Epithelial cell of esophagus (primary cell): ENCODE measurements at regions not wholly inside any gene's neighbourhood (a gene's known extent, or its start where the extent isn't known, plus 50 kb on each side); places are given as distances from the start of the nearest gene placed in this dataset.
"Not testable (repeated sequence)": the region's sequence is repeated elsewhere in the genome, so short reads cannot be mapped to it uniquely, and the experiment has no call there.

ENCODE experiments used
- DNase-seq: peaks from one replicate; pipeline ENCODE4 v3.0.0; 2010; ENCODE audit warnings: low read depth
- H3K4me3 ChIP-seq: 2 replicates; pipeline ENCODE4 v1.5.1; 2011; ENCODE audit warnings: mild to moderate bottlenecking, low read length, control low read depth
- CTCF ChIP-seq: IDR thresholded peaks from 2 replicates; pipeline ENCODE4 v1.5.1; 2011; ENCODE audit warnings: low read depth, mild to moderate bottlenecking, low read length, control low read depth, inconsistent platforms; ENCODE audit not compliant: insufficient read depth; ENCODE audit errors: missing control alignments

- peak; percentile 84 for DNase-seq
- TF ChIP-seq CTCF: peak; percentile 76
- no peak overlapping the region for H3K4me3 ChIP-seq
These were observed 118.1 kb downstream of the ZNF365 start for GRCh38 chr10:62492012-62492869.

GRCh38 chr10:62492870-62493180 is 118.7 kb downstream of the ZNF365 start:
- no peak overlapping the region for H3K4me3 ChIP-seq
- no peak for TF ChIP-seq CTCF
- DNase-seq: no peak

GRCh38 chr10:62496925-62497324 is 122.8 kb downstream of the ZNF365 start:
- TF ChIP-seq CTCF: no peak
- H3K4me3 ChIP-seq: no peak overlapping the region
- DNase-seq: no peak

GRCh38 chr10:62498271-62498670 is 124.1 kb downstream of the ZNF365 start:
- no peak overlapping the region for H3K4me3 ChIP-seq
- DNase-seq: peak; percentile 33
- TF ChIP-seq CTCF: no peak

GRCh38 chr10:62500116-62500515 is 125.9 kb downstream of the ZNF365 start:
- not testable (repeated sequence) for DNase-seq, H3K4me3 ChIP-seq

- H3K4me3 ChIP-seq: no peak overlapping the region
- DNase-seq: peak; percentile 72
- no peak for TF ChIP-seq CTCF
These were observed 127.4 kb downstream of the ZNF365 start for GRCh38 chr10:62501547-62501946.

- H3K4me3 ChIP-seq: no peak overlapping the region
- TF ChIP-seq CTCF: no peak
- DNase-seq: peak; percentile 17
These were observed 128.9 kb downstream of the ZNF365 start for GRCh38 chr10:62502995-62503613.
